GM23338 (cell line): ENCODE measurements at regions not wholly inside any gene's neighbourhood (a gene's known extent, or its start where the extent isn't known, plus 50 kb on each side); places are given as distances from the start of the nearest gene placed in this dataset.

Experiments
- ATAC-seq: fragments of 200-7000 bp; cut with Tn5 transposase; 3 replicates; pipeline ENCODE4 v1.9.1; 2020
- DNase-seq: peaks from one replicate; pipeline ENCODE4 v3.0.0-alpha.2; 2015; ENCODE audit warnings: low spot score
- H2AFZ ChIP-seq: fragments of 200-600 bp; sonication (generic); 2 replicates; pipeline ENCODE4 v1.8.0; 2016; ENCODE audit warnings: antibody characterized with exemption, mild to moderate bottlenecking, moderate library complexity
- H3F3A ChIP-seq: fragments of 200-600 bp; sonication (generic); replicated peaks from 2 replicates; pipeline ENCODE4 v1.8.0; 2017; ENCODE audit warnings: antibody characterized with exemption, mixed run types, low read depth
- H3K27ac ChIP-seq: fragments of 200-600 bp; sonication (generic); 2 replicates; pipeline ENCODE4 v1.6.1; 2016; ENCODE audit warnings: low read depth
- H3K27me3 ChIP-seq: fragments of 200-600 bp; sonication (generic); 2 replicates; pipeline ENCODE4 v1.8.0; 2016; ENCODE audit warnings: mild to moderate bottlenecking, mixed run types, moderate library complexity; ENCODE audit not compliant: insufficient read depth
- H3K36me3 ChIP-seq: fragments of 200-600 bp; sonication (generic); 2 replicates; pipeline ENCODE4 v1.8.0; 2016; ENCODE audit warnings: mild to moderate bottlenecking; ENCODE audit not compliant: insufficient read depth
- H3K4me1 ChIP-seq: fragments of 200-600 bp; sonication (generic); 2 replicates; pipeline ENCODE4 v1.8.0; 2016; ENCODE audit warnings: mild to moderate bottlenecking, moderate library complexity; ENCODE audit not compliant: insufficient read depth
- H3K4me2 ChIP-seq: fragments of 200-600 bp; sonication (generic); 2 replicates; pipeline ENCODE4 v1.7.1; 2017; ENCODE audit warnings: mixed run types
- H3K4me3 ChIP-seq: fragments of 200-600 bp; sonication (generic); 2 replicates; pipeline ENCODE4 v1.6.1; 2016; ENCODE audit warnings: mixed run types
- H3K79me2 ChIP-seq: fragments of 200-600 bp; sonication (generic); replicated peaks from 2 replicates; pipeline ENCODE4 v1.8.0; 2017; ENCODE audit warnings: mild to moderate bottlenecking; ENCODE audit not compliant: insufficient read depth
- H3K9me2 ChIP-seq: fragments of 200-600 bp; sonication (generic); 2 replicates; pipeline ENCODE4 v1.8.0; 2017; ENCODE audit not compliant: insufficient read depth
- H4K20me1 ChIP-seq: fragments of 200-600 bp; sonication (generic); replicated peaks from 2 replicates; pipeline ENCODE4 v1.8.0; 2017; ENCODE audit warnings: mild to moderate bottlenecking; ENCODE audit not compliant: insufficient read depth
- H3K27ac Mint-ChIP-seq: 2 replicates; pipeline ENCODE4 v1.8.0; 2020; ENCODE audit warnings: inconsistent platforms, mild to moderate bottlenecking, moderate library complexity, mixed read lengths
- H3K27me3 Mint-ChIP-seq: 3 replicates; pipeline ENCODE4 v1.8.0; 2022; ENCODE audit warnings: low read depth, mild to moderate bottlenecking, moderate library complexity, mixed read lengths, inconsistent platforms; ENCODE audit not compliant: insufficient read depth, poor library complexity
- H3K36me3 Mint-ChIP-seq: 3 replicates; pipeline ENCODE4 v1.8.0; 2021; ENCODE audit warnings: low read depth, mild to moderate bottlenecking, inconsistent platforms, moderate library complexity, mixed read lengths
- H3K4me1 Mint-ChIP-seq: 3 replicates; pipeline ENCODE4 v1.8.0; 2020; ENCODE audit warnings: mild to moderate bottlenecking, inconsistent platforms, mixed read lengths
- H3K4me3 Mint-ChIP-seq: 3 replicates; pipeline ENCODE4 v1.8.0; 2021; ENCODE audit warnings: moderate library complexity, mild to moderate bottlenecking, inconsistent platforms, mixed read lengths
- H3K9me3 Mint-ChIP-seq: 3 replicates; pipeline ENCODE4 v1.8.0; 2020; ENCODE audit warnings: moderate library complexity, mild to moderate bottlenecking, inconsistent platforms, mixed read lengths
- CREB1 ChIP-seq: fragments of 250-450 bp; sonication (Bioruptor Pico); IDR thresholded peaks from 2 replicates; pipeline ENCODE4 v1.5.0; 2020; ENCODE audit warnings: low read depth, mild to moderate bottlenecking, moderate library complexity
- CTCF ChIP-seq, 2 experiments: fragments of 200-600 bp in 1 of 2; sonication (generic) in 1 of 2; conservative IDR thresholded peaks; 2 replicates each; pipeline versions ENCODE4 v1.5.1 to v1.6.1; 2016 to 2017; ENCODE audit warnings: antibody characterized with exemption in 2 of 2, low read depth in 2 of 2, mild to moderate bottlenecking in 2 of 2, moderate library complexity in 1 of 2
- ETS1 ChIP-seq: IDR thresholded peaks from 2 replicates; pipeline ENCODE4 v1.6.1; 2016; ENCODE audit warnings: antibody characterized with exemption
- EZH2 ChIP-seq: fragments of 200-600 bp; sonication (generic); IDR thresholded peaks from one replicate; pipeline ENCODE4 v1.8.0; 2017; ENCODE audit warnings: antibody characterized with exemption, mild to moderate bottlenecking, low read depth; ENCODE audit not compliant: unreplicated experiment
- EZH2phosphoT487 ChIP-seq: fragments of 200-600 bp; sonication (generic); IDR thresholded peaks from one replicate; pipeline ENCODE4 v1.8.1; 2018; ENCODE audit warnings: antibody characterized with exemption; ENCODE audit not compliant: unreplicated experiment
- JUNB ChIP-seq: IDR thresholded peaks from one replicate; pipeline ENCODE4 v1.6.1; 2016; ENCODE audit warnings: antibody characterized with exemption; ENCODE audit not compliant: unreplicated experiment
- NANOG ChIP-seq: IDR thresholded peaks from 2 replicates; pipeline ENCODE4 v1.6.1; 2016; ENCODE audit warnings: antibody characterized with exemption, borderline replicate concordance
- STAT1 ChIP-seq: IDR thresholded peaks from one replicate; pipeline ENCODE4 v1.6.1; 2016; ENCODE audit warnings: antibody characterized with exemption; ENCODE audit not compliant: unreplicated experiment
- ZNF114 ChIP-seq: fragments of 250-450 bp; sonication (Bioruptor Pico); IDR thresholded peaks from 2 replicates; pipeline ENCODE4 v1.5.0; 2020; ENCODE audit warnings: mild to moderate bottlenecking, moderate library complexity
- ZNF331 ChIP-seq: fragments of 250-450 bp; sonication (Bioruptor Pico); IDR thresholded peaks from 2 replicates; pipeline ENCODE4 v1.5.0; 2020; ENCODE audit warnings: low read depth, mild to moderate bottlenecking, moderate library complexity

GRCh38 chr6:18613319-18613925 lies 226.3 kb downstream of the RNF144B start:
- no peaks in the 10 kb centered on the region for H3F3A ChIP-seq

GRCh38 chr6:18629571-18629970 lies 242.4 kb downstream of the RNF144B start:
- DNase-seq (no peak), ATAC-seq (no peak)
- Histone ChIP-seq H3K9me2 (no peaks in the 10 kb centered on the region), H3K4me1 (no peaks in the 10 kb centered on the region), H3K4me3 (no peak overlapping the region), H3K79me2 (no peaks in the 10 kb centered on the region), H3K27ac (no peak overlapping the region), H3K27me3 (no peaks in the 10 kb centered on the region), H2AFZ (no peak overlapping the region), H4K20me1 (no peaks in the 10 kb centered on the region), H3K36me3 (no peaks in the 10 kb centered on the region), H3F3A (no peaks in the 10 kb centered on the region), H3K4me2 (no peak overlapping the region)
- Mint-ChIP-seq H3K4me3 (no peak overlapping the region), H3K9me3 (no peaks in the 10 kb centered on the region), H3K4me1 (0 out of 3 replicates have a peak, but pooled peaks cover 2% of the 10 kb centered on the region), H3K27ac (no peak overlapping the region), H3K36me3 (no peaks in the 10 kb centered on the region), H3K27me3 (no peaks in the 10 kb centered on the region)
- TF ChIP-seq CREB1 (CRISPR knock-in tag) = no peak
- no peak for TF ChIP-seq ETS1
- TF ChIP-seq JUNB = no peak

More at GRCh38 chr6:18613319-18613925, 226.3 kb downstream of the RNF144B start:
- Mint-ChIP-seq H3K9me3 (peaks cover 12% of the 10 kb centered on the region), H3K36me3 (peaks cover 8% of the 10 kb centered on the region; the same call in 1 of the 3 replicates), H3K27ac (no peak overlapping the region), H3K27me3 (no peaks in the 10 kb centered on the region), H3K4me1 (peaks cover 4% of the 10 kb centered on the region; the same call in 1 of the 3 replicates), H3K4me3 (no peak overlapping the region)
- Histone ChIP-seq H4K20me1 (no peaks in the 10 kb centered on the region), H3K4me3 (no peak overlapping the region), H3K79me2 (no peaks in the 10 kb centered on the region), H2AFZ (0 out of 2 replicates have a peak overlapping the region, but pooled peaks have one; percentile 14), H3K4me2 (no peak overlapping the region), H3K36me3 (no peaks in the 10 kb centered on the region), H3K27me3 (no peaks in the 10 kb centered on the region), H3K4me1 (no peaks in the 10 kb centered on the region), H3K27ac (no peak overlapping the region), H3K9me2 (peaks cover 3% of the 10 kb centered on the region)
- ATAC-seq (no peak), DNase-seq (no peak)
- TF ChIP-seq STAT1 = no peak

- ATAC-seq (no peak), DNase-seq (no peak)
- Histone ChIP-seq H3K4me2 (no peak overlapping the region), H2AFZ (no peak overlapping the region), H3K27ac (no peak overlapping the region), H3K9me2 (no peaks in the 10 kb centered on the region), H3K4me3 (no peak overlapping the region), H3K36me3 (no peaks in the 10 kb centered on the region), H3K27me3 (no peaks in the 10 kb centered on the region), H3F3A (no peaks in the 10 kb centered on the region), H3K4me1 (no peaks in the 10 kb centered on the region), H3K79me2 (no peaks in the 10 kb centered on the region), H4K20me1 (no peaks in the 10 kb centered on the region)
- Mint-ChIP-seq H3K9me3 (no peaks in the 10 kb centered on the region), H3K36me3 (no peaks in the 10 kb centered on the region), H3K4me1 (no peaks in the 10 kb centered on the region), H3K27me3 (no peaks in the 10 kb centered on the region), H3K27ac (no peak overlapping the region), H3K4me3 (no peak overlapping the region)
- TF ChIP-seq ZNF331 = no peak
- TF ChIP-seq ZNF114 = no peak
- no peak for TF ChIP-seq ETS1
- no peak for TF ChIP-seq STAT1
- no peak for TF ChIP-seq JUNB
- no peak for TF ChIP-seq EZH2
- no peak for TF ChIP-seq EZH2phosphoT487
- TF ChIP-seq CTCF (conservative IDR thresholded peaks at IDR 0.05; ENCODE audit: low read depth in 2 of 2) = no peak
- no peak for TF ChIP-seq CREB1 (CRISPR knock-in tag)
- TF ChIP-seq NANOG = no peak
Observed at GRCh38 chr6:18632670-18633410, 245.7 kb downstream of the RNF144B start.
